SK-N-SH treated with all-trans-retinoic acid at 6 μM for 48 hours (cell line): ENCODE measurements at regions not wholly inside any gene's neighbourhood (a gene's known extent, or its start where the extent isn't known, plus 50 kb on each side); places are given as distances from the start of the nearest gene placed in this dataset.

ENCODE experiments used
- ARNTL ChIP-seq: fragments of 450-650 bp; formaldehyde crosslinking; IDR thresholded peaks from 2 replicates; pipeline ENCODE4 v1.5.0; 2020; ENCODE audit warnings: low read depth, mild to moderate bottlenecking, moderate library complexity, borderline replicate concordance
- CSDC2 ChIP-seq: fragments of 250-450 bp; sonication (Bioruptor Pico); IDR thresholded peaks from 2 replicates; pipeline ENCODE4 v1.5.0; 2020; ENCODE audit warnings: mild to moderate bottlenecking, moderate library complexity
- ESRRG ChIP-seq: fragments of 250-450 bp; sonication (Bioruptor Pico); IDR thresholded peaks from 2 replicates; pipeline ENCODE4 v1.6.1; 2021; ENCODE audit warnings: mild to moderate bottlenecking
- GLIS3 ChIP-seq: fragments of 250-450 bp; sonication (Bioruptor Pico); IDR thresholded peaks from 2 replicates; pipeline ENCODE4 v1.5.0; 2020; ENCODE audit warnings: mild to moderate bottlenecking, moderate library complexity
- ISL1 ChIP-seq: fragments of 250-450 bp; sonication (Bioruptor Pico); IDR thresholded peaks from 2 replicates; pipeline ENCODE4 v2.1.2; 2022; ENCODE audit warnings: mild to moderate bottlenecking, moderate library complexity
- RARB ChIP-seq: fragments of 250-450 bp; sonication (Bioruptor Pico); IDR thresholded peaks from 2 replicates; pipeline ENCODE4 v1.8.0; 2021; ENCODE audit warnings: mild to moderate bottlenecking, moderate library complexity
- TCF4 ChIP-seq: fragments of 250-450 bp; sonication (Bioruptor Pico); IDR thresholded peaks from 2 replicates; pipeline ENCODE4 v1.8.0; 2021; ENCODE audit warnings: mild to moderate bottlenecking, moderate library complexity, borderline replicate concordance
- ZFP3 ChIP-seq: fragments of 250-450 bp; sonication (Bioruptor Pico); IDR thresholded peaks from 2 replicates; pipeline ENCODE4 v1.5.0; 2020; ENCODE audit warnings: mild to moderate bottlenecking, moderate library complexity
- ZNF70 ChIP-seq: fragments of 450-650 bp; formaldehyde crosslinking; IDR thresholded peaks from 2 replicates; pipeline ENCODE4 v1.5.0; 2020; ENCODE audit warnings: mild to moderate bottlenecking, moderate library complexity
- TF ChIP-seq, protein P1 (sequence below): fragments of 250-450 bp; sonication (Bioruptor Pico); IDR thresholded peaks from 2 replicates; pipeline ENCODE4 v1.8.0; 2020; ENCODE audit warnings: mild to moderate bottlenecking, moderate library complexity, borderline replicate concordance
- TF ChIP-seq, protein P2 (sequence below): fragments of 250-450 bp; sonication (Bioruptor Pico); IDR thresholded peaks from 2 replicates; pipeline ENCODE4 v1.8.0; 2021; ENCODE audit warnings: low read depth, mild to moderate bottlenecking, moderate library complexity, borderline replicate concordance
- TF ChIP-seq, protein P3 (sequence below): fragments of 250-450 bp; sonication (Bioruptor Pico); IDR thresholded peaks from 2 replicates; pipeline ENCODE4 v1.5.1; 2021; ENCODE audit warnings: mild to moderate bottlenecking, moderate library complexity

DNA sequence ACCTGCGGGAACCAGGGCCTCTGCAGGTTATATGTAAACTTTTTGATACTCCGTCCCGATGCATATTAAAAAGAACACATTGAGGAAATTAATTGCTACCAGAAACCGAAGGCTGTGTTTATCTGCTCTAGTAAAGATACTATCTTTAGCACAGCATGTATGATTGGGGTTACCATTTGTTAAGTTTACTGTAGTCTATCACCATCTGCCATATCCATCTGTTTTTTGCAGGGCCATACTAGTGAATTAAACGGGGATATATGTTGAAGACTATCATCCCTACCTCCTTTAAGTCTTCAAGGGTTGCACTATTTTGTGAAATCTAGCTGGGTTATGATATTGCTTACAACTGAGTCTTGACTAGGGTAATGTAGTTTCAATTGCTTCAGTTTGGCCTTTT is 597.0 kb downstream of the SQOR start:
- TF ChIP-seq, protein P1, sequence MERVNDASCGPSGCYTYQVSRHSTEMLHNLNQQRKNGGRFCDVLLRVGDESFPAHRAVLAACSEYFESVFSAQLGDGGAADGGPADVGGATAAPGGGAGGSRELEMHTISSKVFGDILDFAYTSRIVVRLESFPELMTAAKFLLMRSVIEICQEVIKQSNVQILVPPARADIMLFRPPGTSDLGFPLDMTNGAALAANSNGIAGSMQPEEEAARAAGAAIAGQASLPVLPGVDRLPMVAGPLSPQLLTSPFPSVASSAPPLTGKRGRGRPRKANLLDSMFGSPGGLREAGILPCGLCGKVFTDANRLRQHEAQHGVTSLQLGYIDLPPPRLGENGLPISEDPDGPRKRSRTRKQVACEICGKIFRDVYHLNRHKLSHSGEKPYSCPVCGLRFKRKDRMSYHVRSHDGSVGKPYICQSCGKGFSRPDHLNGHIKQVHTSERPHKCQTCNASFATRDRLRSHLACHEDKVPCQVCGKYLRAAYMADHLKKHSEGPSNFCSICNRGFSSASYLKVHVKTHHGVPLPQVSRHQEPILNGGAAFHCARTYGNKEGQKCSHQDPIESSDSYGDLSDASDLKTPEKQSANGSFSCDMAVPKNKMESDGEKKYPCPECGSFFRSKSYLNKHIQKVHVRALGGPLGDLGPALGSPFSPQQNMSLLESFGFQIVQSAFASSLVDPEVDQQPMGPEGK (CRISPR knock-in tag) = no peak
- no peak for TF ChIP-seq ISL1 (CRISPR knock-in tag)
- TF ChIP-seq, protein P2, sequence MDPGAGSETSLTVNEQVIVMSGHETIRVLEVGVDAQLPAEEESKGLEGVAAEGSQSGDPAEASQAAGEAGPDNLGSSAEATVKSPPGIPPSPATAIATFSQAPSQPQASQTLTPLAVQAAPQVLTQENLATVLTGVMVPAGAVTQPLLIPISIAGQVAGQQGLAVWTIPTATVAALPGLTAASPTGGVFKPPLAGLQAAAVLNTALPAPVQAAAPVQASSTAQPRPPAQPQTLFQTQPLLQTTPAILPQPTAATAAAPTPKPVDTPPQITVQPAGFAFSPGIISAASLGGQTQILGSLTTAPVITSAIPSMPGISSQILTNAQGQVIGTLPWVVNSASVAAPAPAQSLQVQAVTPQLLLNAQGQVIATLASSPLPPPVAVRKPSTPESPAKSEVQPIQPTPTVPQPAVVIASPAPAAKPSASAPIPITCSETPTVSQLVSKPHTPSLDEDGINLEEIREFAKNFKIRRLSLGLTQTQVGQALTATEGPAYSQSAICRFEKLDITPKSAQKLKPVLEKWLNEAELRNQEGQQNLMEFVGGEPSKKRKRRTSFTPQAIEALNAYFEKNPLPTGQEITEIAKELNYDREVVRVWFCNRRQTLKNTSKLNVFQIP (CRISPR knock-in tag) = no peak
- TF ChIP-seq RARB (CRISPR knock-in tag) = no peak
- no peak for TF ChIP-seq ZNF70 (CRISPR knock-in tag)
- TF ChIP-seq GLIS3 = no peak
- TF ChIP-seq ZFP3 (CRISPR knock-in tag) = no peak
- no peak for TF ChIP-seq ARNTL (CRISPR knock-in tag)
- no peak for TF ChIP-seq TCF4 (CRISPR knock-in tag)
- no peak for TF ChIP-seq ESRRG (CRISPR knock-in tag)
- TF ChIP-seq CSDC2 (CRISPR knock-in tag) = no peak
- TF ChIP-seq, protein P3, sequence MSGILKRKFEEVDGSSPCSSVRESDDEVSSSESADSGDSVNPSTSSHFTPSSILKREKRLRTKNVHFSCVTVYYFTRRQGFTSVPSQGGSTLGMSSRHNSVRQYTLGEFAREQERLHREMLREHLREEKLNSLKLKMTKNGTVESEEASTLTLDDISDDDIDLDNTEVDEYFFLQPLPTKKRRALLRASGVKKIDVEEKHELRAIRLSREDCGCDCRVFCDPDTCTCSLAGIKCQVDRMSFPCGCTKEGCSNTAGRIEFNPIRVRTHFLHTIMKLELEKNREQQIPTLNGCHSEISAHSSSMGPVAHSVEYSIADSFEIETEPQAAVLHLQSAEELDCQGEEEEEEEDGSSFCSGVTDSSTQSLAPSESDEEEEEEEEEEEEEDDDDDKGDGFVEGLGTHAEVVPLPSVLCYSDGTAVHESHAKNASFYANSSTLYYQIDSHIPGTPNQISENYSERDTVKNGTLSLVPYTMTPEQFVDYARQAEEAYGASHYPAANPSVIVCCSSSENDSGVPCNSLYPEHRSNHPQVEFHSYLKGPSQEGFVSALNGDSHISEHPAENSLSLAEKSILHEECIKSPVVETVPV (CRISPR knock-in tag) = no peak
